SK-N-MC (cell line): ENCODE measurements at regions not wholly inside any gene's neighbourhood (a gene's known extent, or its start where the extent isn't known, plus 50 kb on each side); places are given as distances from the start of the nearest gene placed in this dataset.

Source experiments
- EZH2 ChIP-seq: fragments of 200-600 bp; sonication (generic); IDR thresholded peaks from one replicate; pipeline ENCODE4 v1.6.1; 2017; ENCODE audit warnings: antibody characterized with exemption
- POLR2AphosphoS5 ChIP-seq: IDR thresholded peaks from 2 replicates; pipeline ENCODE4 v1.6.1; 2012; ENCODE audit warnings: mild to moderate bottlenecking, low read depth, low read length, borderline replicate concordance

DNA sequence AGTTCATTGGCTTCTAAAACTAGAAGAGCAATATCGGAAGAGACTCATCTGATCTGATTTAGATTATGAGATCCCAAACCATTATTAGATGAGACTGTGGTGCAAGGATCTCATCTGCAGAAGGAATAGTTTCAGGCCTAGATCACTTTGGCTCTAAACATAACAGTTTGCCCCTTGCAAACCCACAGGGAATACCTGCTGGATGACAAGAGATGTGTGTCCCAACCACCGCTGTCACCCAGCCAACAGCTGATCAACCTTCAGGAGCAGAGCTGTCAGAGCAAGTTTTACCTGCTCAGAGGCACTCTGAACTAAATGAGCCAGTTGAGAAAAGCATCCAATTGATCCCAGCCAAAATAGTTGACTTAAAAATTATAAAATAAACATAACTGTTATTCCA, 64.0 kb upstream of the ST3GAL6 start:
- no peak for TF ChIP-seq EZH2
- no peak for TF ChIP-seq POLR2AphosphoS5
